GM10248 (cell line): ENCODE measurements at regions not wholly inside any gene's neighbourhood (a gene's known extent, or its start where the extent isn't known, plus 50 kb on each side); places are given as distances from the start of the nearest gene placed in this dataset.
A peak's percentile ranks its signal among the peaks of the same experiment; 100 is the strongest.

Experiments used
- CTCF ChIA-PET: fragments of 300-600 bp; sonication (Branson Sonifier 250); formaldehyde crosslinking; extraction: SDS; loops from one replicate; lab custom pipeline; 2021; ENCODE audit warnings: antibody characterized with exemption; lab: Yijun Ruan, JAX
- POLR2A ChIA-PET: fragments of 350-650 bp; sonication (Branson Sonifier 250); formaldehyde crosslinking; extraction: SDS; loops from one replicate; lab custom pipeline; 2020; ENCODE audit warnings: antibody characterized with exemption; lab: Yijun Ruan, JAX
- DNase-seq: peaks from one replicate; pipeline ENCODE4 v3.0.0; 2012; ENCODE audit errors: extremely low spot score
- TF ChIP-seq, protein P1 (sequence below): IDR thresholded peaks from 2 replicates; pipeline ENCODE4 v1.5.1; 2012; ENCODE audit warnings: mild to moderate bottlenecking, low read depth; ENCODE audit errors: extremely low read depth, missing control alignments, control extremely low read depth

DNA sequence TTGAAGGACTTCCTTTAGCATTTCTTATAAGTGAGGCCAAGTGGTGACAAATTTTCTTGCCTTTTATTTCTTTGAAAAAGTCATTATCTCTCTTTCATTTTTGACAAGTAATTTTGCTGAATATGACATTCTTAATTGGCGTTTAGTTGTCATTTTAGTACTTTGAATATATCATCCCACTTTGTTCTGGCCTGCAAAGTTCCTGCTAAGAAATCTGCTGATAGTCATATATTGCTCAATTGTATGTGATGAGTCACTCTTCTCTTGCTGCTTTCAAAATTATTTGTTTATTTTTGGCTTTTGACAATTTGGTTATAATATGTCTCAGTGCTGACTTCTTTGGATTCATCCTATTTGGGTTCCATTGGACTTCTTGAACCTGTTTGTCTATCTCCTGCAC is 312.6 kb downstream of the DUSP10 start:
- DNase-seq: no peak
- ChIA-PET POLR2A (no interaction called here), CTCF (interaction anchor here (1.4 to 1.8 kb wide), 2 partner anchors 554 to 619 kb away, joined by 3 to 4 read pairs; no protein-coding TSS in a partner anchor)
- TF ChIP-seq, protein P1, sequence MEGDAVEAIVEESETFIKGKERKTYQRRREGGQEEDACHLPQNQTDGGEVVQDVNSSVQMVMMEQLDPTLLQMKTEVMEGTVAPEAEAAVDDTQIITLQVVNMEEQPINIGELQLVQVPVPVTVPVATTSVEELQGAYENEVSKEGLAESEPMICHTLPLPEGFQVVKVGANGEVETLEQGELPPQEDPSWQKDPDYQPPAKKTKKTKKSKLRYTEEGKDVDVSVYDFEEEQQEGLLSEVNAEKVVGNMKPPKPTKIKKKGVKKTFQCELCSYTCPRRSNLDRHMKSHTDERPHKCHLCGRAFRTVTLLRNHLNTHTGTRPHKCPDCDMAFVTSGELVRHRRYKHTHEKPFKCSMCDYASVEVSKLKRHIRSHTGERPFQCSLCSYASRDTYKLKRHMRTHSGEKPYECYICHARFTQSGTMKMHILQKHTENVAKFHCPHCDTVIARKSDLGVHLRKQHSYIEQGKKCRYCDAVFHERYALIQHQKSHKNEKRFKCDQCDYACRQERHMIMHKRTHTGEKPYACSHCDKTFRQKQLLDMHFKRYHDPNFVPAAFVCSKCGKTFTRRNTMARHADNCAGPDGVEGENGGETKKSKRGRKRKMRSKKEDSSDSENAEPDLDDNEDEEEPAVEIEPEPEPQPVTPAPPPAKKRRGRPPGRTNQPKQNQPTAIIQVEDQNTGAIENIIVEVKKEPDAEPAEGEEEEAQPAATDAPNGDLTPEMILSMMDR: no peak

DNA sequence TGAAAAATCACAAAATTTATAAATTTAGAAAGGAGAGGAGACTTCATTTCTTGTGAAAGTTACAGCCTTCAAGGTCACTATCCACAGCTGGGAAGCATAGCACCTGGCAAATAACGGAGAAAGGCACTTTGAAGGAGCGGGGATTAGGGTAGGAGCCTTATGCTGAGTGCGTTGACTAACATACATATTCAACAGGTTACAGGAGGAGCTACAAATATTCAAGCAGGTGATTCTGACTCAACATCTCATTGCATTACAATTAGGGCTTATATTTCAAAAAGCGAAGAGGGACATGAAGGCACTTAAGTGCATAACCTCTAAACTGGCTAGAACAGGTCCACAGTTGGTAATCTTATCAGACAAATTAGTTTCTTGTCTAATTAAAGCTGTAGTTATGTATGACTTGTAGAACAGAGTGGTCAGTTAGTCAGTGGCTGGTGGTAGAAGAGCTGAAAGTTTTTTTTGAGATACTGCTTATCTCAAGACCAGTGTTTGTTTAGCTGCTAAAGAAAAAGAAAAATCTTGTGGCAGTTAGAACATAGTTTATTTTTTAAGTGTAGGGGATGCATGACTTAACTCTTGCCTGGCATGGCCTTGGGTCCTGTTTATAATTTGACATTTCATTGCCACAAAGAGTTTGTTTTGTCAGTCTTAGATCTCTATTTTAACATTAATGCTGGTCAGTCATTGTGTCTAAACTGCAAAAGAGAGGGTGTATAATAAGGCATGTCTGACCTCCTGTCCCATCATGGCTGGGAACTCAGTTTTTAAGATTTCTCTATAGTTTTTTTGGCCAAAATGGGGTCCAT is 311.5 kb downstream of the DUSP10 start:
- TF ChIP-seq, protein P1: no peak
- POLR2A ChIA-PET: no interaction called here
- CTCF ChIA-PET: interaction anchor here (1.0 to 2.8 kb wide), 6 partner anchors 10 to 1025 kb away, joined by 3 to 8 read pairs (median 4); no protein-coding TSS in a partner anchor
- DNase-seq: no peak

DNA sequence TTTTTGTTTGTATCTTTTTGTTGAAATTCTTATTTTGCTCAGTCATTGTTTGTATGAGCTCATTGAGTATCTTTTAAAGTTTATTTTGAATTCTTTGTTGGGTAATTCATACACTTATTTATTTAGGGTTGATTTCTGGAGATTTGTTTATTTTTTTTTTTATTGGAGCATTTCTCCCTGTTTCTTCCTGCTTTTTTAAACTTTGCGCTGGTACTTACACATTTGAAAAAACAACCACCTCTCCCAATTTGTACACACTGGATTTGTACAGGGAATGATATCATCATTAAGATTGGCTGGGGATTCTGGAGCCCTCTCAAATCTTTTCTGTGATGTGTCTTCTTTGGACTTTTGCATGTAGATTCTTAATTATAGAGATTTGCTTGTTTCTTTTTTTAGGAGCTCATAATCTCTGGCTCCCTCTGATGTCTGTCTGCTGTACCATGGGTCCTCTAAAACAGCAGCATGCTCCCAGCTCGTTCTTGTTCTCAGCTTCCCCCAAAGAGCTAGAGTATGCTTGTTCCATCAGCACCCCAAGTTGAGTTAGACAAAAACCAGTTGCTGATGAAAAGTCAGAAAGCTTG is 310.7 kb downstream of the DUSP10 start:
- ChIA-PET POLR2A (no interaction called here), CTCF (interaction anchor here (1.4 to 2.8 kb wide), 6 partner anchors 8 to 1024 kb away, joined by 3 to 8 read pairs (median 4); no protein-coding TSS in a partner anchor)
- DNase-seq: no peak
- TF ChIP-seq, protein P1: no peak

DNA sequence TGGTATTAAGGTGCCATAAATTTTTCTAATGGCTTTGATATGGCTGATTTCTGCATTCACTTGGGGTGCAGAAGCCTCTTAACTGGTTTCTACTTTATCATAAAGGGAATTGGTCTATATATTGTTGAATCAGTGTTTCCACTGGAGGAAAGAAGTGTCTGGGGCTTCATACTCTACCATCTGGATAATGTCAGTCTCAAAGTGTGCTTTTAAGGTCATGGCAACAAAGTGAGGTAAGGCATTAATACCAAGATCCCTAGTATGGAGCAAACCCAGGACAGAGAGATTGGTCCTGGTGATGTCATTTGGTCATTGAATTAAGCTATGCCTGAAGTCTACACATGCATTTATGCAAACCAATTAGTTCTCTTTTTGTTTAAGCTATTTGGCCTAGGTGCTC is 309.9 kb downstream of the DUSP10 start:
- ChIA-PET POLR2A (no interaction called here), CTCF (interaction anchor here (1.4 to 2.8 kb wide), 6 partner anchors 8 to 1023 kb away, joined by 3 to 8 read pairs (median 4); no protein-coding TSS in a partner anchor)
- no peak for DNase-seq
- TF ChIP-seq, protein P1: no peak

DNA sequence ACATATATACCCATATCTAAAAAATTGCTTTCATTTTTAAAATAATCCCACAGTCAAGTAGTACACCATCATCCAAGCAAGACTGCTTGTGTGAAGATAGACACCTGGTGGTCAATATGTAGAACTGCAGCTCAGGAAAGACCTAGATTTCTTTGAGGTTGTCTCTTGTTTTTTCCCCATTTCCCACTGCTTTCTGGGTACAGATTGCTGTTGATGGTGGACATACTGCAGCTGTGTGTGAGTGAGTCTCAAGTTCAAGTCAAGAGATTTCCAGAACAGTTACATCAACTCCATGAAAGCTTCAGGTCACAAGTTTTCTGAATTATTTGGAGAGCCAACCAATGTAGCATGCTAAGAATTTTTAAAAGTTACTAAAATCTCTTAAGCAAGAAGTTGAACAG is 306.4 kb downstream of the DUSP10 start:
- DNase-seq: peak; percentile 52
- ChIA-PET CTCF (interaction anchor here (0.8 to 3.5 kb wide), 24 partner anchors 10 to 1019 kb away, joined by 3 to 46 read pairs (median 5); no protein-coding TSS in a partner anchor), POLR2A (no interaction called here)
- TF ChIP-seq, protein P1: peak; percentile 72

DNA sequence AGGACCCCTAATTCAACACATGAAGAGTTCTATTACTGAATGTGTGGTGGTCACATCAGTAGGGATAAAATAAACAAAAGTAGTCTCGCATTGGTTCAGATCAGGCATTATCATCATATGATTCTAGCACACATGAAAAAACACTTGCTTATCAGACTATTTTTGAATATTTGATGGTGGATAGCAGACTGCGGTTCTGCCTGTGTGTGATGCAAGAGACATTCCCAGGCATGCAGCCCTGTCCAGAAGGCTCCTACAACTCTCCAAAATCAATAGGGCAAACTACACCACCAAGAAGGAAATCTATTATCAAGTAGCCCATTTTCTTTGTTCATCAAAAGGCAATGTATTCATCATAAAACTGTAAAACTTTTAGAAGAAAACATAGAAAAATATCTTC is 304.7 kb downstream of the DUSP10 start:
- POLR2A ChIA-PET: no interaction called here
- DNase-seq: no peak
- TF ChIP-seq, protein P1: no peak
- CTCF ChIA-PET: no interaction called here
